ENCODE measurements at regions not wholly inside any gene's neighbourhood (a gene's known extent, or its start where the extent isn't known, plus 50 kb on each side); places are given as distances from the start of the nearest gene placed in this dataset.
"Not testable (repeated sequence)": the region's sequence is repeated elsewhere in the genome, so short reads cannot be mapped to it uniquely, and the experiment has no call there.

- no peak overlapping the region for H3K4me3 ChIP-seq (ENCODE audit: low read depth, low read length)
- no peak for TF ChIP-seq CTCF (IDR thresholded peaks at IDR 0.05; ENCODE audit: low read depth, low read length)
Observed at GRCh38 chr1:69103705-69104385, 463.9 kb upstream of the LRRC7 start.

DNA sequence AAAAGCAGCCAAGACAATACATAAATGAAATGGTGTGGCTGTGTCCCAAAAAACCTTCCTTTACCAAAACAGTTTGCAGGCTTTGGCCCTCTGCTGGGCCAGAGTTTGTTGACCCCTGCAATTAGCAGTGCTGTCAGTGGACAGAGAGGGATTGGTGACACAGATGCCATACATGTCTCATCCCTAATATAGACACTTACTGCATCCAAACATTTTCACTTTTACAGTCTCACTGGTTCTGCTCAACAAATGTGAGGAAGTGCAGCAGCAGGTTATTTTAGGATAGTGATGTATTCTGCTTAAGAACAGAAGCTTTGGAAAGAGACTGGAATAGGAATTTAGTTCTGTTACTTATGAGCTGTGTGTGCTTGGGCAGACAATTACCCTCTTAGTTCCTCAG lies 462.8 kb upstream of the LRRC7 start:
- no peak for TF ChIP-seq CTCF (IDR thresholded peaks at IDR 0.05; ENCODE audit: low read depth, low read length)
- no peak overlapping the region for H3K4me3 ChIP-seq (ENCODE audit: low read depth, low read length)

DNA sequence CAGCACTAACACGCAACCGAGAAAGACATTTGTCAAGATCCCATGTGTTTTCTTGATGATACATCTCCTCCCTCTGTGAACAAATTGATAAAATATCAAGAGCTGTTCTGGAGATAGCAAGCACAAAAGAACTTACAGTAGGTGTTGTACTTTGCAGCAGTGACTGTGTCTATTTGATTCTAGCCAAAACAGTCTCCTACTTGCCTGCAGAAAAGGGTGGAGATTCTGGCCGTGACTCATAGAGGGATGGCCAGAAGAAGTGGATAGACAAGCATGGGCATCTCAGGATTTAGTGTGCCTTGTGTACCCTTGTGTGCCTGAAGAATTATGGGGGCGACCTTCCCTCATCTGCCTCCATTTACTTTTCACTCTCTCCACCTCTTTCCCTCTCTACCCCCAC lies 458.4 kb upstream of the LRRC7 start:
- H3K4me3 ChIP-seq (ENCODE audit: low read depth, low read length) = no peak overlapping the region
- no peak for TF ChIP-seq CTCF (IDR thresholded peaks at IDR 0.05; ENCODE audit: low read depth, low read length)

GRCh38 chr1:69110851-69111250 lies 456.9 kb upstream of the LRRC7 start:
- TF ChIP-seq CTCF (IDR thresholded peaks at IDR 0.05; ENCODE audit: low read depth, low read length) = no peak
- no peak overlapping the region for H3K4me3 ChIP-seq (ENCODE audit: low read depth, low read length)

GRCh38 chr1:69120126-69120741 lies 447.5 kb upstream of the LRRC7 start:
- not testable (repeated sequence) for H3K4me3 ChIP-seq (ENCODE audit: low read depth, low read length)

DNA sequence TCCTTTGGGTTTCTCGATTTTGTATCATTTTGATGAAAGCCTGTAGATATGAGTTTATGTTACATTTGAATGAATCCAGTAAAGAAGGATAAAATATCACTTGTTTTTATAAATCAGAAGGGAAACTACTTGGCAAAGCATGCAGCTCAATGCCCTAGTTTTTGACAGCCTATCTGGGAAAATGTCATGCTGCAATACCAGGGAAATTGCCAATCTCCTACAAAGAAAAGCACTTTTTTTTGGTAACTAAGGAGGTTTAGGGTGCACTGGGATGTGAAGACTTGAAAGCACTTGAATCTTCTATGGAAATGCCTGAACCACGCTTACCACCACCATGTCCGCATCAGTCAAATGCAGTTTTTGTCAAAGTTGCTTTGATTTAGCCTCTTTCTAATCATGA lies 446.9 kb upstream of the LRRC7 start:
- no peak for TF ChIP-seq CTCF (IDR thresholded peaks at IDR 0.05; ENCODE audit: low read depth, low read length)

DNA sequence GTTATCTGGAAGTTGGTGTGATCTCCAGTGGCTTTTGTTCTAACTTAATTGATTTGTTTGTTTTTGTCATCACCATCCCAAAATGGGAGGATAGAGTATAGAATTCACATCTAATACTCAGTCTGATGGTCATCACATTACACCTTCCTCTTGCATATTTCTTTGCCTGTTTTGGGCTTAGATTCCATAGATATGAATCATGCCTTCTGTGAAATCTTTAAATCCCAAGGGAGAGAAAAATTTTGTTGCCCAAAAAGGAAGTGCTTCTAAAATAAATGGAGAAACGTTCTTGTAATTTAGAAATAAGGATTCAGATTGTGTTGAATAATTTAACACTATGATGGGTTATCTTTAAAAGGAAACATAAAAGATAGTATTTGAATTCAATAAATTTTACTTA lies 446.0 kb upstream of the LRRC7 start:
- no peak overlapping the region for H3K4me3 ChIP-seq (ENCODE audit: low read depth, low read length)
- TF ChIP-seq CTCF (IDR thresholded peaks at IDR 0.05; ENCODE audit: low read depth, low read length) = no peak

More for the DNA sequence above, 446.9 kb upstream of the LRRC7 start:
- no peak overlapping the region for H3K4me3 ChIP-seq (ENCODE audit: low read depth, low read length)

DNA sequence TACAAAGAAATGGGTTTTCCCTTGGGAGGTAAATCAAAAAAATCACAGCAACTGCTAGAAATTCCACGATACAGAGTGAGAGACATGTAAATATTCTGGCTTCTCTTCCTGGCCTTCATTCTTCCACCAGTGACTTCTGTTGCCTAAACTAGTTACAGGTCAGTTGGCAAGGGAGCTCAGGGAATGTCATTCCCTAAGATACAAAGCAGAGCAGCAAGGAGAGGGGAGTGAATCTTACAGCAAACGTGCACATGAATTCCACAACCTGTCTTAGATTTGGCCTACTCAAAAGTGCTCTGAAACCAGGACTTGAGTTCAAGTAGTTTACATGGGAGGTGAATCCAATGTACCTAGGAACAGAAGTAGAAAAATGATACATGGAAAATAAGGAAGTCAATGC lies 445.3 kb upstream of the LRRC7 start:
- no peak overlapping the region for H3K4me3 ChIP-seq (ENCODE audit: low read depth, low read length)
- no peak for TF ChIP-seq CTCF (IDR thresholded peaks at IDR 0.05; ENCODE audit: low read depth, low read length)

Measured in WI38 (cell line).